ENCODE measurements at regions not wholly inside any gene's neighbourhood (a gene's known extent, or its start where the extent isn't known, plus 50 kb on each side); places are given as distances from the start of the nearest gene placed in this dataset.

- no peak for TF ChIP-seq POLR2A (IDR thresholded peaks at IDR 0.05)
- TF ChIP-seq, protein P1, sequence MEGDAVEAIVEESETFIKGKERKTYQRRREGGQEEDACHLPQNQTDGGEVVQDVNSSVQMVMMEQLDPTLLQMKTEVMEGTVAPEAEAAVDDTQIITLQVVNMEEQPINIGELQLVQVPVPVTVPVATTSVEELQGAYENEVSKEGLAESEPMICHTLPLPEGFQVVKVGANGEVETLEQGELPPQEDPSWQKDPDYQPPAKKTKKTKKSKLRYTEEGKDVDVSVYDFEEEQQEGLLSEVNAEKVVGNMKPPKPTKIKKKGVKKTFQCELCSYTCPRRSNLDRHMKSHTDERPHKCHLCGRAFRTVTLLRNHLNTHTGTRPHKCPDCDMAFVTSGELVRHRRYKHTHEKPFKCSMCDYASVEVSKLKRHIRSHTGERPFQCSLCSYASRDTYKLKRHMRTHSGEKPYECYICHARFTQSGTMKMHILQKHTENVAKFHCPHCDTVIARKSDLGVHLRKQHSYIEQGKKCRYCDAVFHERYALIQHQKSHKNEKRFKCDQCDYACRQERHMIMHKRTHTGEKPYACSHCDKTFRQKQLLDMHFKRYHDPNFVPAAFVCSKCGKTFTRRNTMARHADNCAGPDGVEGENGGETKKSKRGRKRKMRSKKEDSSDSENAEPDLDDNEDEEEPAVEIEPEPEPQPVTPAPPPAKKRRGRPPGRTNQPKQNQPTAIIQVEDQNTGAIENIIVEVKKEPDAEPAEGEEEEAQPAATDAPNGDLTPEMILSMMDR (IDR thresholded peaks at IDR 0.05), result no peak
These were observed 162.2 kb upstream of the BMPER start for GRCh38 chr7:33742999-33743587.
